Kidney epithelial cell (primary cell): ENCODE measurements at regions not wholly inside any gene's neighbourhood (a gene's known extent, or its start where the extent isn't known, plus 50 kb on each side); places are given as distances from the start of the nearest gene placed in this dataset.

Experiments
- DNase-seq: peaks from one replicate; pipeline ENCODE4 v3.0.0-alpha.2; 2010; ENCODE audit warnings: low read depth
- H3K27me3 ChIP-seq: 2 replicates; pipeline ENCODE4 v1.6.0; 2011; ENCODE audit warnings: low read length; ENCODE audit not compliant: control insufficient read depth, insufficient read depth
- H3K36me3 ChIP-seq: 2 replicates; pipeline ENCODE4 v1.5.1; 2011; ENCODE audit warnings: low read length; ENCODE audit not compliant: control insufficient read depth, insufficient read depth
- H3K4me3 ChIP-seq: 2 replicates; pipeline ENCODE4 v1.5.1; 2011; ENCODE audit warnings: low read depth, mild to moderate bottlenecking, control low read depth, low read length
- CTCF ChIP-seq: IDR thresholded peaks from 2 replicates; pipeline ENCODE4 v1.5.1; 2011; ENCODE audit warnings: mild to moderate bottlenecking, moderate library complexity, low read length, control low read depth, inconsistent platforms; ENCODE audit not compliant: insufficient read depth, poor library complexity, severe bottlenecking

- no peaks in the 10 kb centered on the region for H3K27me3 ChIP-seq
- H3K36me3 ChIP-seq = no peaks in the 10 kb centered on the region
- TF ChIP-seq CTCF = no peak
- no peak overlapping the region for H3K4me3 ChIP-seq
- no peak for DNase-seq
Observed at GRCh38 chr22:48778308-48779195, 1049.1 kb downstream of the BRD1 start.

GRCh38 chr22:48772286-48772907 lies 1055.3 kb downstream of the BRD1 start:
- no peaks in the 10 kb centered on the region for H3K36me3 ChIP-seq
- no peaks in the 10 kb centered on the region for H3K27me3 ChIP-seq
- no peak for DNase-seq
- no peak for TF ChIP-seq CTCF
- H3K4me3 ChIP-seq = no peak overlapping the region

- no peak for DNase-seq
- H3K4me3 ChIP-seq = no peak overlapping the region
- H3K36me3 ChIP-seq = no peaks in the 10 kb centered on the region
Observed at GRCh38 chr22:48765595-48765994, 1062.1 kb downstream of the BRD1 start.

GRCh38 chr22:48761546-48761945 lies 1066.1 kb downstream of the BRD1 start:
- TF ChIP-seq CTCF = no peak
- Histone ChIP-seq H3K27me3 (no peaks in the 10 kb centered on the region), H3K4me3 (no peak overlapping the region), H3K36me3 (no peaks in the 10 kb centered on the region)
- DNase-seq = no peak

More at GRCh38 chr22:48765595-48765994, 1062.1 kb downstream of the BRD1 start:
- H3K27me3 ChIP-seq = no peaks in the 10 kb centered on the region
- no peak for TF ChIP-seq CTCF

- H3K27me3 ChIP-seq = no peaks in the 10 kb centered on the region
- TF ChIP-seq CTCF = no peak
- DNase-seq = no peak
- no peaks in the 10 kb centered on the region for H3K36me3 ChIP-seq
- no peak overlapping the region for H3K4me3 ChIP-seq
Observed at GRCh38 chr22:48760481-48761390, 1066.9 kb downstream of the BRD1 start.
